Epithelial cell of esophagus (primary cell): ENCODE measurements at regions not wholly inside any gene's neighbourhood (a gene's known extent, or its start where the extent isn't known, plus 50 kb on each side); places are given as distances from the start of the nearest gene placed in this dataset.
A peak's percentile ranks its signal among the peaks of the same experiment; 100 is the strongest.

ENCODE experiments used
- DNase-seq: peaks from one replicate; pipeline ENCODE4 v3.0.0; 2010; ENCODE audit warnings: low read depth
- H3K4me3 ChIP-seq: 2 replicates; pipeline ENCODE4 v1.5.1; 2011; ENCODE audit warnings: mild to moderate bottlenecking, low read length, control low read depth
- CTCF ChIP-seq: IDR thresholded peaks from 2 replicates; pipeline ENCODE4 v1.5.1; 2011; ENCODE audit warnings: low read depth, mild to moderate bottlenecking, low read length, control low read depth, inconsistent platforms; ENCODE audit not compliant: insufficient read depth; ENCODE audit errors: missing control alignments

- no peak for TF ChIP-seq CTCF
- peak; percentile 24 for DNase-seq
- no peak overlapping the region for H3K4me3 ChIP-seq
These were observed 143.8 kb upstream of the PCLO start for GRCh38 chr7:83306502-83306901.

GRCh38 chr7:83305027-83305426, 142.3 kb upstream of the PCLO start:
- no peak for TF ChIP-seq CTCF
- DNase-seq, result no peak

GRCh38 chr7:83301416-83301815, 138.7 kb upstream of the PCLO start:
- TF ChIP-seq CTCF, result no peak
- peak; percentile 22 for DNase-seq
- H3K4me3 ChIP-seq, result no peak overlapping the region

More at GRCh38 chr7:83305027-83305426, 142.3 kb upstream of the PCLO start:
- no peak overlapping the region for H3K4me3 ChIP-seq

GRCh38 chr7:83290211-83290610, 127.5 kb upstream of the PCLO start:
- DNase-seq, result no peak
- TF ChIP-seq CTCF, result no peak
- no peak overlapping the region for H3K4me3 ChIP-seq

GRCh38 chr7:83289419-83289993, 126.8 kb upstream of the PCLO start:
- DNase-seq, result no peak
- no peak for TF ChIP-seq CTCF
- no peak overlapping the region for H3K4me3 ChIP-seq

- DNase-seq, result no peak
- TF ChIP-seq CTCF, result no peak
- no peak overlapping the region for H3K4me3 ChIP-seq
These were observed 118.0 kb upstream of the PCLO start for GRCh38 chr7:83280671-83281070.

- DNase-seq, result no peak
- H3K4me3 ChIP-seq, result no peak overlapping the region
- TF ChIP-seq CTCF, result no peak
These were observed 113.6 kb upstream of the PCLO start for GRCh38 chr7:83276250-83276649.
